ENCODE measurements at regions not wholly inside any gene's neighbourhood (a gene's known extent, or its start where the extent isn't known, plus 50 kb on each side); places are given as distances from the start of the nearest gene placed in this dataset.

- no peak overlapping the region for H3K27ac Mint-ChIP-seq (ENCODE audit: unreplicated experiment)
- H3K4me1 Mint-ChIP-seq (ENCODE audit: unreplicated experiment) = peaks cover 10% of the 10 kb centered on the region
- H3K9me3 Mint-ChIP-seq (ENCODE audit: unreplicated experiment) = no peaks in the 10 kb centered on the region
- H3K36me3 Mint-ChIP-seq (ENCODE audit: unreplicated experiment) = no peaks in the 10 kb centered on the region
- peaks cover 12% of the 10 kb centered on the region for H3K27me3 Mint-ChIP-seq (ENCODE audit: unreplicated experiment)
- DNase-seq (ENCODE audit: extremely low spot score, unreplicated experiment) = no peak
- no peak overlapping the region for H3K4me3 Mint-ChIP-seq (ENCODE audit: unreplicated experiment)
- TF ChIP-seq CTCF (IDR thresholded peaks at IDR 0.05) = no peak
Measured at GRCh38 chr3:24838533-24838932, 343.9 kb upstream of the THRB start.

- DNase-seq (ENCODE audit: extremely low spot score, unreplicated experiment) = no peak
- H3K27me3 Mint-ChIP-seq (ENCODE audit: unreplicated experiment) = peaks cover 9% of the 10 kb centered on the region
- no peak for TF ChIP-seq CTCF (IDR thresholded peaks at IDR 0.05)
- no peak overlapping the region for H3K4me3 Mint-ChIP-seq (ENCODE audit: unreplicated experiment)
- H3K4me1 Mint-ChIP-seq (ENCODE audit: unreplicated experiment) = no peaks in the 10 kb centered on the region
- H3K9me3 Mint-ChIP-seq (ENCODE audit: unreplicated experiment) = no peaks in the 10 kb centered on the region
- no peak overlapping the region for H3K27ac Mint-ChIP-seq (ENCODE audit: unreplicated experiment)
- no peaks in the 10 kb centered on the region for H3K36me3 Mint-ChIP-seq (ENCODE audit: unreplicated experiment)
Measured at GRCh38 chr3:24843955-24844354, 349.3 kb upstream of the THRB start.

- Mint-ChIP-seq H3K27ac (ENCODE audit: unreplicated experiment) (no peak overlapping the region), H3K4me1 (ENCODE audit: unreplicated experiment) (no peaks in the 10 kb centered on the region), H3K27me3 (ENCODE audit: unreplicated experiment) (peaks cover 9% of the 10 kb centered on the region), H3K9me3 (ENCODE audit: unreplicated experiment) (no peaks in the 10 kb centered on the region), H3K4me3 (ENCODE audit: unreplicated experiment) (no peak overlapping the region), H3K36me3 (ENCODE audit: unreplicated experiment) (no peaks in the 10 kb centered on the region)
- DNase-seq (ENCODE audit: extremely low spot score, unreplicated experiment) = no peak
- TF ChIP-seq CTCF (IDR thresholded peaks at IDR 0.05) = no peak
Measured at GRCh38 chr3:24845524-24846155, 351.0 kb upstream of the THRB start.

- no peak for TF ChIP-seq CTCF (IDR thresholded peaks at IDR 0.05)
- Mint-ChIP-seq H3K4me3 (ENCODE audit: unreplicated experiment) (no peak overlapping the region), H3K9me3 (ENCODE audit: unreplicated experiment) (no peaks in the 10 kb centered on the region), H3K27ac (ENCODE audit: unreplicated experiment) (no peak overlapping the region), H3K27me3 (ENCODE audit: unreplicated experiment) (peaks cover 9% of the 10 kb centered on the region), H3K4me1 (ENCODE audit: unreplicated experiment) (no peaks in the 10 kb centered on the region), H3K36me3 (ENCODE audit: unreplicated experiment) (no peaks in the 10 kb centered on the region)
- no peak for DNase-seq (ENCODE audit: extremely low spot score, unreplicated experiment)
Measured at GRCh38 chr3:24846286-24846860, 351.7 kb upstream of the THRB start.

- no peaks in the 10 kb centered on the region for H3K27me3 Mint-ChIP-seq (ENCODE audit: unreplicated experiment)
- peaks cover 15% of the 10 kb centered on the region for H3K4me1 Mint-ChIP-seq (ENCODE audit: unreplicated experiment)
- H3K36me3 Mint-ChIP-seq (ENCODE audit: unreplicated experiment) = no peaks in the 10 kb centered on the region
- H3K9me3 Mint-ChIP-seq (ENCODE audit: unreplicated experiment) = no peaks in the 10 kb centered on the region
- H3K27ac Mint-ChIP-seq (ENCODE audit: unreplicated experiment) = no peak overlapping the region
- no peak for DNase-seq (ENCODE audit: extremely low spot score, unreplicated experiment)
- H3K4me3 Mint-ChIP-seq (ENCODE audit: unreplicated experiment) = no peak overlapping the region
- TF ChIP-seq CTCF (IDR thresholded peaks at IDR 0.05) = no peak
Measured at GRCh38 chr3:24850245-24850644, 355.6 kb upstream of the THRB start.

All from osteocyte (in vitro differentiated cells).